GM20000 (cell line): ENCODE measurements at regions not wholly inside any gene's neighbourhood (a gene's known extent, or its start where the extent isn't known, plus 50 kb on each side); places are given as distances from the start of the nearest gene placed in this dataset.

Experiments
- DNase-seq: peaks from one replicate; pipeline ENCODE4 v3.0.0; 2012; ENCODE audit warnings: low spot score
- CTCF ChIP-seq: IDR thresholded peaks from 2 replicates; pipeline ENCODE4 v1.5.1; 2012; ENCODE audit warnings: mild to moderate bottlenecking, control low read depth; ENCODE audit errors: extremely low read depth, missing control alignments

GRCh38 chr18:27685807-27686412, 491.0 kb downstream of the CDH2 start:
- DNase-seq = peak; percentile 17
- peak; percentile 42 for TF ChIP-seq CTCF

GRCh38 chr18:27685091-27685490, 491.8 kb downstream of the CDH2 start:
- no peak for TF ChIP-seq CTCF
- DNase-seq = no peak

GRCh38 chr18:27674411-27674810, 489.3 kb upstream of the CHST9 start:
- no peak for DNase-seq
- TF ChIP-seq CTCF = no peak

GRCh38 chr18:27673861-27674260, 488.8 kb upstream of the CHST9 start:
- DNase-seq = no peak
- TF ChIP-seq CTCF = no peak

GRCh38 chr18:27668158-27668557, 483.1 kb upstream of the CHST9 start:
- no peak for TF ChIP-seq CTCF
- DNase-seq = no peak

- DNase-seq = no peak
- no peak for TF ChIP-seq CTCF
Measured at GRCh38 chr18:27667064-27667463, 482.0 kb upstream of the CHST9 start.

GRCh38 chr18:27666016-27666415, 480.9 kb upstream of the CHST9 start:
- DNase-seq = no peak
- TF ChIP-seq CTCF = no peak
